ENCODE measurements at regions not wholly inside any gene's neighbourhood (a gene's known extent, or its start where the extent isn't known, plus 50 kb on each side); places are given as distances from the start of the nearest gene placed in this dataset.

GRCh38 chr14:71388336-71388735, 481.1 kb downstream of the PCNX1 start:
- DNase-seq (ENCODE audit: low spot score): no peak
- H3K9me3 Mint-ChIP-seq: no peaks in the 10 kb centered on the region
- 0 out of 2 replicates have a peak overlapping the region, but pooled peaks have one; percentile 16 for H3K27ac Mint-ChIP-seq
- H3K4me1 Mint-ChIP-seq: peaks cover 23% of the 10 kb centered on the region
- ATAC-seq: no peak
- ChIA-PET POLR2A (no interaction called here), CTCF (interaction anchor here (0.6 kb wide), 1 partner anchor 169 kb away, joined by 8 read pairs; no protein-coding TSS in a partner anchor)
- H3K36me3 Mint-ChIP-seq: no peaks in the 10 kb centered on the region
- TF ChIP-seq ZNF671 (CRISPR knock-in tag; IDR thresholded peaks at IDR 0.05): no peak
- no peak for TF ChIP-seq FOXP4 (CRISPR knock-in tag; IDR thresholded peaks at IDR 0.05)
- TF ChIP-seq ZMAT4 (CRISPR knock-in tag; IDR thresholded peaks at IDR 0.05): no peak
- TF ChIP-seq CTCF (IDR thresholded peaks at IDR 0.05): no peak
- TF ChIP-seq NFYB (CRISPR knock-in tag; conservative IDR thresholded peaks at IDR 0.05; ENCODE audit: low read depth): no peak
- no peak for TF ChIP-seq ZNF317 (CRISPR knock-in tag; IDR thresholded peaks at IDR 0.05; ENCODE audit: borderline replicate concordance, low read depth)
- TF ChIP-seq ARID4B (CRISPR knock-in tag; IDR thresholded peaks at IDR 0.05; ENCODE audit: borderline replicate concordance): no peak
- no peak for TF ChIP-seq PRDM15 (CRISPR knock-in tag; IDR thresholded peaks at IDR 0.05)
- no peak for TF ChIP-seq GABPB1 (CRISPR knock-in tag; IDR thresholded peaks at IDR 0.05)
- TF ChIP-seq AR (CRISPR knock-in tag; IDR thresholded peaks at IDR 0.05): no peak
- TF ChIP-seq NFATC4 (CRISPR knock-in tag; IDR thresholded peaks at IDR 0.05): no peak
- TF ChIP-seq NR1H2 (CRISPR knock-in tag; IDR thresholded peaks at IDR 0.05): no peak
- TF ChIP-seq OVOL2 (CRISPR knock-in tag; IDR thresholded peaks at IDR 0.05; ENCODE audit: borderline replicate concordance): no peak
- no peaks in the 10 kb centered on the region for H3K27me3 Mint-ChIP-seq (ENCODE audit: low read depth)
- no peak overlapping the region for H3K4me3 Mint-ChIP-seq

Measured in WTC11 (cell line).